COR-L47 (cell line): ENCODE measurements at regions not wholly inside any gene's neighbourhood (a gene's known extent, or its start where the extent isn't known, plus 50 kb on each side); places are given as distances from the start of the nearest gene placed in this dataset.
"Not testable (repeated sequence)": the region's sequence is repeated elsewhere in the genome, so short reads cannot be mapped to it uniquely, and the experiment has no call there.

Source experiments
- DNase-seq: peaks from one replicate; lab custom pipeline; 2025; lab: John Stamatoyannopoulos, UW

DNA sequence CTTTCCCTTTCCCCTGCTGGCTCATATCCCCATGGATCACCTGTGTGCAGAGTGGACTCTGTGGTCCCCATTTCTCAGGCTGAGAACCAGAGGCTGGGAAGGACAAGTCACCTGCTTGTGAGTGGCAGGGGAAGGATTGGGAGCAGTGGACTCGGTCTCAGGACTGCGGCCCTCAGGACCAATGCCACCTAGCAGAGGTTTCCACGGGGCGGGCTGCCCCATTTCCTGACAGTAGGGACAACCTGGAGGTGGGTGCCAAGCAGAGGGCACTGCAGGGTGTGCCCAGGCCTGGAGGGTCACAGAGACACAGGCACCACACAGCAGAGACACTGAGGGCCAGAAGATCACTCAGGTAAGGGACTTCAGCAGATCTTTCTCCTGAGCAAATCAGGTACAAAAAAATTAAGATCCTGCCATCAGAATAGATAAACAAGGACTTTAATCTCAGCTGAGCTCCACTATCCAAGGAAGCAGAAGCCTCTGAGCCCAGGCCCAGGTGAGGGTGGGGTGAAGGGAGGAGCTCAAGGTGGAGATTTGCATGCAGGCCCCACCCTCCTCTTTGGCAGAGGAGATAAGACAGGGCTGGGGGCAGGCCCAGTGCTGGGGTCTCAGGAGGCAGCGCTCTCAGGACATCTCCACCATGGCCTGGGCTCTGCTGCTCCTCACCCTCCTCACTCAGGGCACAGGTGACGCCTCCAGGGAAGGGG, 113.8 kb downstream of the GGTLC2 start:
- DNase-seq: not testable (repeated sequence)

DNA sequence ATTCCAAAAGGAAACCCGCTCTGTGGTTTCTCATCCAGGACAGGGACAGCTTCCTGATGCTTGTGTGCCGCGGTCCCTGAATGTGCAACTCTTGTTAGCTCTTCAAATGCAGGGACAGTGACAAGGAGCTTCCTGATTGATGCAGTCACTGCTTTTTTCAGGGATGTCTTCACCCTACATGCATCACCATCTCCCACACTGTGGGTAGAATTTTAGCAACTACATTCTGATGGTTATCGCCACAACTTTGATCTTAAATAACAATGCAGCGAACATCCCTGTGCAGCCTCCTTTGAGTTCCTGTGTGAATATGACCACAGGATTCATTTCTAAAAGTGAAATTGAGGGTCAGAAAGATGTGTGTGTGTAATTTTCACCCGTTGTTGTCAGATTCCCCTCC, 115.0 kb downstream of the GGTLC2 start:
- DNase-seq: no peak

DNA sequence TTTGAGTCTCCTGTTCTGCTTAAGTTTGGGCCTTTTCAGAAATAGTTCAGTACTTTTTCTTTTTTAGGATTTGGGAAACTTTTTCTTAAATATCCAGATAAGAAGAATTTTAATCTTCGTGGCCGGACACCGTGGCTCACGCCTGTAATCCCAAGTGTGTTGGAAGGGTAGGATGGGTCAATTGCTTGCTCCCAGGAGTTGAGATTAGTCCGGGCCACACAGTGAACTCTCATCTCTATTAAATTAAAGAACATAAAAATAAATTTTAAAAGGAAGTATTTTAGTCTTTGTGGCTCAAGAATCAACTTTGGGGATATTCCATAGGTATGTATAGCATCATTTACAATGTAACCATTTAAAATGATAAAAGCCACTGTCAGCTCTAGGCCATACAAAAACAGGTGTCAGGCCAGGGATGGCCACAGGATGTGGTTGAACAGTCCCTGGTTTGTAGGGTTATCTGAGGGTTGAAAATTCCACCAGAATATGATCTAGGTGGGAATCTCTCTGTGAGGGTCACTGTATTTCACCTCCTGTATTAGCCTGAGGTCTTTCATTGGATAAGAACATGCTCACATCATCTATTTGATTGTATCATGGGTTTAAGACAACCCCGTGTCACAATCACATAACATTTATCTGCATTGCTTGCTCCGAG, 115.6 kb downstream of the GGTLC2 start:
- no peak for DNase-seq

DNA sequence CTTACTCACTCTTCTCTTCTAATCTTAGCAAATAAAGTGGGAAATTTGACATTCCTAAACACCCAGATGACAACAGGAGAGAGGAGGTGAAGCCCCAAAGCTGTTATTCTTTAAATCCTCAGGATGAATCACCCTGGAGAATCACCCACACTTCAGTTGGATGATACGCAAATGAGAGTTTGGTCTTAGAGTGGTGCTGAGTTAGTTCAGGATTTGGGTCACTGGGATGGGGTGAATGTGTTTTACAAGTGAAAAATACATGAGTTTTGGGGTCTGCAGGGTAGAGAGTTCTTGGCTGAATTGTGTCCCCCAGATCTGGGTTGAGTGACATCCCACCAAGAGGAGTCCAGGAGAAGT, 117.2 kb downstream of the GGTLC2 start:
- no peak for DNase-seq

DNA sequence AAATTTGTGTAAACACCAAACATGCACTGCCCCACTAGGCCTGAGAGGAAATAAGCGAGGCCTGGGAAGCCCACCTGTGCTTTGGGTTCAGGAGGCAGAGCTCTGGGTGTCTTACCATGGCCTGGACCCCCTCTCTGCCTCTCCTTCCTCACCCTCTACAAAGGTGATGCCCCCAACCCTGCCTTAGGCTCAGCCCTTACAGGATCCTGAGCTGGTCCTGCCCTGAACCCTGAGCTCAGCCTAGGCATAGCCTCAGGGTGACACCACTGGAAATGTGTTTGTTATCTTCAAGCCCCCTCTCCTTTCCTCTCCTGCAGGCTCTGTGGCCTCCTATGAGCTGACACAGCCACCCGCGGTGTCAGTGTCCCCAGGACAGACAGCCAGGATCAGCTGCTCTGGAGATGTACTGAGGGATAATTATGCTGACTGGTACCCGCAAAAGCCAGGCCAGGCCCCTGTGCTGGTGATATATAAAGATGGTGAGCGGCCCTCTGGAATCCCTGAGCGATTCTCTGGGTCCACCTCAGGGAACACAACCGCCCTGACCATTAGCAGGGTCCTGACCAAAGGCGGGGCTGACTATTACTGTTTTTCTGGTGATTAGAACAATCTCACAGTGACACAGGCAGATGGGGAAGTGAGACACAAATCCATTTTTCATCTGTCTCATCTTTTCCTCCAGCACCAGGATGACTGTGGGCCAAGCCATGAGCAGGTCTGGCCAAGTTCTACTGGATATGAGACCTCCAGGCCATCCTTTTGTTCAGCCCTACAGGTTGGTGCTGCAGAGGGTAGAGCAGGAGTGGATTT, 117.8 kb downstream of the GGTLC2 start:
- no peak for DNase-seq

DNA sequence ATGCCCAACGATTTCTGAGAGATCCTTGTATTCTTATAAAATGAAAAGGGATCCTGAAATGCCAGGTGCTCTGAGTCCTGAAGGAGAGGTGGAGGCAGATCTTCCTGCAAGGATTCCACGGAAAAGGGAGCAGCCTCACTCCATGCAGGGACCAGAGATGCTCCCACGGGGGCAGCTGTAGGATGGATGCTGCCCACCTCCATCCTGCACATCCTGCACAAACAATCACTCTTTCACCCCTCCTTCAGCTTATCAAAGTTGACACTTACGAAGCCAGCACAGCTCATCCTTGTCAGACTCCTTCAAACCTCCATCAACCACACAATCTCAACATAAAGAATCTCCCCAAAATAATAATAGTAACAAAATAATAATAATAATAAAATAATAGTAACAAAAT, 119.1 kb downstream of the GGTLC2 start:
- no peak for DNase-seq

DNA sequence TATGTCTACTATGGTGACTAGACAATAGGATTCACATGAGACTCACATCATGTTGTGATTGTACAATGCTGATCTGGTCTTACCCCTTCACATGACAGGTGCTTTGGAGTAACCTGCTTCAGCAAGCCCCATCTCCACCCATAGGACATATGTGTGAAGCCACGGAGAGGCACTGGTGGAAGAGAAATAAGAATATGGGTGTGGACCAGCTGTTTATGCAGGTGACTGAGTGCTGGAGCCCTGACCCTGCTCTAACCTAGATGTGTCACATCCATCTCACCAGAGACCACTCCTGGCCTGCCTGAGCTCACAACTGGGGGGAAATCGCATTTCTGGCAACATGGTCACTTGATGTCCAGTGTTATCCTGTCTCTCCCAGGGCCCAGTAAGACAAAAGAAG, 119.7 kb downstream of the GGTLC2 start:
- no peak for DNase-seq

DNA sequence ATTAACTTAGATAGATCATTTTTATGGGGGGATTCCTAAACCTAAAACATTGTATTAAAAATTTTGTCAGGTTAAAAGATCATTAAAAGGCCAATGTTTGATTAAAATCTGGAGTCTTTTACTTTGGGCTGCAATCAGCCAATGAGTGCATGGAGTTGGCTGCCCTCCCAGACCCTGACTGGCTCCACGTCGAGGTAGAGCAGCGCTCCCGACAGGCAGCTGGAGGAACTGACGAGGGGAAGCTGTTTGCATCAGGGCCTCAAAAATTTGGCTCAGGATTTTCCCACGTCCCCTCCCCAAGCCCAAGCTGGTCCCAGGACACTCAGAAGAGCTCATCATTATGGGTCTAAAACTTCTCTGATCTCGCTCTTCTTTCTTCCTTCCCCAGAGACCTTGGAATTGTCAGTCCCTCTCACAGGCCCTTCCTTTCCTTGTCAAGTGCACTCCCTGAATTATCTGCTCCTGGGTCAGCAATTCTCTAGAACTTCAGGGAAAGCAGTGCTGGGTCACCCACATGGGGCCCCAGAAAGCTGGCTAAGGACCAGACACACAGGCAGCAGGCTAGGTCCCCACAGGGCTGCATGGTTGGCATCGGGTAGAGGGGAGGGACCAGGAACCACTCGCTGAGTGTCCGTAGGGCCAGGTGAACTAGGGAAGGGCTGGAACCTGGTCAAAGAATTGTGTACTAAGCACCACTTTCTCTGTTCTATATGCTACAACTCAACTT, 119.6 kb upstream of the IGLL5 start:
- no peak for DNase-seq

DNA sequence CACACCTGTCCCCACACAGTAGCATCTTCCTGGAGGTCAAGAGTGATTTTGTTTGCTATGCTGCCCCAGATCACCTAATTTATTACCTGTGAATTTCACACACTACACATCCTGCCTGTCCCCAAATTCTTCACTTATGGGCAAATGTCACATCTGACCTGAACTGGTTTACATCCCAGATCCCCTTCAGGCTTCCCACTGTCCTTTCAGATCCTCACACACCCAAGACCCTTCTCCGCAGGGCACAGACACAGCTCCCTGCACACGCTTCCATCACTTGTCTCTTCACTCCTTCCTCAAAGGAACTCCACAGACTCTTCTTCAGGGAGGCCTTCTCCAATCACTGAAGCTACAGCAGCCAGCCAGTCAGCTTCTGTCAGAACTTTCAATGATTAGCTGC, 118.7 kb upstream of the IGLL5 start:
- no peak for DNase-seq

DNA sequence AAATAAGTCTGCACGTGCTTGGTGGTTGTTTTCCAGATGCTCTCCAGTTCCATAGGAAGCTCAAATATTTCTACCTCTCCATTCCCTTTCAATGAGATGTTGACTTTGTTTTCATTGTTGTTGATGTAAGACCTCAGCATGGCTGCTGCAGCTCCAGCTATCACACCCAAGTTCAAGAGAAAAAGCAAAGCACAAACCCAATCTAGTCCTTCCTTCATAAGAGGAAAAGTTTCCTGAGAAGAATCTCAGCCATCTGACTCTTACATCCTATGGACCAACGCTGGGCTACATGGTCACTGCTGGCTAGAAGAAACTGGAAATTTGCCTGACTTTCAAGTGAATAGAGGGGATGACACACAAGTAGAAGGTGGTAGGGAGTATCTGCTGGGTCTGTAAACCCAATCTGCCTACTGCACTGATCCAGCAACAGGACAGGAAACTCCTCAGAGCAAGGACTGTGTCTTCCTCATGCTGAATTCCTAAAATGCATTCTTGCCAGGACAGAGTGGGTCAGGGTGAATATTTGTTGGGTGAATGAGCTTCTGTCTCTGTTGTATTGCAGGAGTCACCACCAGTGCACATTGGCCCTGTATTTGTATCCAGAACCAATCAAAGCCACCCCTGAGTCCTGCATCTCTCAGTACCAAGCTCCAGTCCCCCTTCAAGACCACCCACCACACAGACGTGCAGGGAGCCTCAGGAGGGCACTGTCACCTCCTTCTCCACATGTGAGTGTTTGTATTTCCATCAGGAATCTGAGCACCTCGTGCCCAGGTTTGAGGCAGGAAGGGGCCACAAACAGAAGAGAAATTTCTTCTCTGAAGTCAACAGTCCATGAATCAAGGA, 118.0 kb upstream of the IGLL5 start:
- no peak for DNase-seq

DNA sequence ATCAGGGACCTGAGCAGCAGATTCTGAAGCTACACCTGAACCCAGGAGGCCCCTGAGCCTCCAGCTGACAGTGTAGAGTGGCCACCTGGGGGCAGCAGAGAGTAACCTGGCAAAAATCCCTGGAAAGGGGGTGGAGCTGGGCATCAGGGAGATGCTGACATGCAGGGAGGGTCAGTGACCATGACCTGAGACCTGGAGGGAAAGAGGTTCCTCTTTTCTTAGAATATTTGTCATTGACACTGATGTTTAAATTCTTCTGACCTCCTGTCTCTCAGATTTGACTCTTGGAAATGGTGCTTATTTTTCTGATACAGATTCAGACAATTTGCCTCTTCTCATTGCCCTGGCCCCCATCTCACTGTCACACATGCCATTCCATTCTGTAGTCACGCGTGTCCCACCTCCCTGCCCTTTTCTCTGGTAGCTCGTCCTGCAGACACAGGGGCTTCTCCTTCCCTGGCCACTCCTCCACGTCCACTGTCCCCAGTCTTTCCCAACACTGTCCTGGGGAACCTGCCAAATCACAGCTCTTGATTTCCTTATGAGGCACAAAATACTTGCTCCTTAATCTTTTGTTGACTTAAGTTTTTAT, 117.2 kb upstream of the IGLL5 start:
- DNase-seq: peak; percentile 37

DNA sequence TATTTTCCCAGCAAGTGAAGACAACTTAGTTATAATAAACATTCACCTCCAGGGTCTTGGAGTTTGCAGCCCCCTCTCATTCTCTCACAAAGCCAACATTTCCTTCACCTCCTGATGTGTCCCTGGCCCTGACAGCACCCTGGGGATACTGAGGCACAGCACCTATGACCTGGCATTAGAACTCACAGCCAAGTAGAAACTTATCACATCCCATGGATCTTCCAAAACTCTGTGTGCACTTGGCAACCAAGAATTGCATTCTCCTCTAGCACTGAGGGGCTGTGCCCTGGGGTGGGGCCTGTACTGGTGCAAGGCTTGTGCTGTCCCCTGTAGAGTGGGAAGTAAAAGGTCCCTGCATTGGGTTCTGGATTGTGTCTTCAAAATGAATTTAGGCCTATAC, 116.7 kb upstream of the IGLL5 start:
- DNase-seq: no peak

DNA sequence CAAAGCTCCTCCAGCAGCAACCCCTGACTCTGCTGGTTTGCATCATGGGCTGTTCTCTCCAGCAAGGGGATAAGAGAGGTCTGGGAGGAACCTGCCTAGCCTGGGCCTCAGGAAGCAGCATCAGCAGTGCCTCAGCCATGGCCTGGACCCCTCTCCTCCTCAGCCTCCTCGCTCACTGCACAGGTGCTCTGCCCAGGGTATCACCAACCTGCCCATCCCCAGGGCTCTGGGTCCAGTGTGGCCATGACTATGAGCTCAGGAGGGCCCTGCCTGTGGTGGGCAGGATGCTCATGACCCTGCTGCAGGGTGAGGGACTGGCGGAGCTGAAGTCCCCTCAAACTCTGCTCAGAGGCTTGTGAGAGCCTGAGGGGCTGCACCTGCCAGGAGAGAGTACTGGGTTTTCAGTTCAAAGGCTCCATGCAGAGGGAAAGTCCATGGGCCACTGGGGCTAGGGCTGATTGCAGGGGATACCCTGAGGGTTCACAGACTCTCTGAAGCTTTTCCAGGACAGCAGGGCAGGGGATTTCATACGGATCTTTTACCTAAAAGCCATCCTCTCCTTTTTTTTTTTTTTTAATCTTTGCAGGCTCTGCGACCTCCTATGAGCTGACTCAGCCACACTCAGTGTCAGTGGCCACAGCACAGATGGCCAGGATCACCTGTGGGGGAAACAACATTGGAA, 115.8 kb upstream of the IGLL5 start:
- no peak for DNase-seq

DNA sequence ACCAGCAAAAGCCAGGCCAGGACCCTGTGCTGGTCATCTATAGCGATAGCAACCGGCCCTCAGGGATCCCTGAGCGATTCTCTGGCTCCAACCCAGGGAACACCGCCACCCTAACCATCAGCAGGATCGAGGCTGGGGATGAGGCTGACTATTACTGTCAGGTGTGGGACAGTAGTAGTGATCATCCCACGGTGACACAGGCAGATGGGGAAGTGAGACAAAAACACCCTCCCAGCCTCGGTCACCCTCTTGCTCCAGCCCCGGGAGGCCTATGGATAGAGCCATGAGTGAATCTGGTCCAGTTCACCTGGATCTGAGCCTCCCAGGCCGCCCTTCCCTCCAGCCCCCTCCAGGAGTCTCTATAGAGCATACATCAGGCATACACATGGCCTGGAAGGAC, 115.2 kb upstream of the IGLL5 start:
- no peak for DNase-seq

DNA sequence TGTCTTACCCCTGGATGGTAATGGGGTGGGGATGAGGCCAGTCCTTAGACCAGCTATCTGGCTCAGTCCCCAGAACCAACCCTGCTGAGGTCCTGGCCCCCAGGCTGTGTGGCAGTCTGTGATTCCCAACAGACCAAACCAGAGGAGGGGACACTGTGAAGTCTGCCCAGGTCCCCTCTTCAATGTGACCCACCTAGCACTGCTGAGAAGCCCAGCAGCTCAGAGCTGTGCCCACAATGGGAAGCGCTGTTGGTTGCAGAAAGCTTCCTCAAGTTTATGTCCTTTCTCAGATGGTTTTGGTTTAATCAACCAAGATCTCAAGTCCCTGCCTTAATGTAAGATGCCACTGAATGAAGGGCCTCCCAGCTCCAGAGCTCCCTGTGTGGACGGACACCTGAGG, 114.7 kb upstream of the IGLL5 start:
- DNase-seq: no peak

DNA sequence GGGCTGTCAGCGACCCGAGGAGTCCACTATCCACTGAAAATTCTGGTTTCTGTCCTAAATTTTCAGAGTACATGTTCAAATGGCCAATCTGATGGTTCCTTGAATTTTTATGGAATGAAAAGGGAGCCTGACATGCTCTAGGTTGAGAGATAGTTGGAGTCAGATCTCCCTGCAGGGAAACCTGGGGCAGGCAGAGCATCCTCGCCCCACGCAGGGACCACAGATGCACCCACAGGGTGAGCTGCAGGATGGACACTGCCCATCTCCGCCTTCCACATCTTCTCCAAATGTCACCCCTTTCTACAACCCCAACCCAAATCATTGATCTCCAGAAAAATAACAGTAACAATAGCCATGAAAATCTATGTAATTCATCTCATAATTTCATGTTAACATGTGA, 114.2 kb upstream of the IGLL5 start:
- DNase-seq: no peak

DNA sequence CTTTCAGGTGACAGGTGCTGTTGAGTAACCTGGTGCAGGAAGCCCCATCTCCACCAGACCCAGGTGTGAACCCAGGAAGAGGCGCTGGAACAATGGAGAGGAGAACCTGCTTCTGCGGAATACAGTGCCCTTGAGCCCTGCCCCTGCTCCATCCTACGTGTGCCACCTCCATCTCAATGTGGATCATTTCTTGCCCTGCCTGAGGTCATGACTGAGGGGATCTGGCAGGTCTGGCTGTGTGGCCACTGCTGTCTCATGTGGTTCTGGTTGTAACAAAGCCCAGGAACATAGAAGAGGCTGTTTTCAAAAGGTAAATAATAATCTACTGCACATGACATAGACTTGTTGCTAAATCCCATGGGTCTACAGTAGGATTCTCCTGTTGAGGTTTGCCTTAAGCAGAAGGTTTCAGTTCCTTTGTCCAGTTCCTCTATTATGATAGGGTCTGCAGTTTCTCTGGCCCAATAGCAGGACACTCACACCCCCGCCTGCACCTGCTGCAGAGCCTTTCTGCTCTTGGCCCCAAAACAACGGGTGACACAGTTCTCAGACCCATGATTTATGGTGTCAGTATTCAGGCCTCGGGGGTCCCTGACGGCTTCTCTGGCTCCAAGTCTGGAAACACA, 113.5 kb upstream of the IGLL5 start:
- DNase-seq: no peak

DNA sequence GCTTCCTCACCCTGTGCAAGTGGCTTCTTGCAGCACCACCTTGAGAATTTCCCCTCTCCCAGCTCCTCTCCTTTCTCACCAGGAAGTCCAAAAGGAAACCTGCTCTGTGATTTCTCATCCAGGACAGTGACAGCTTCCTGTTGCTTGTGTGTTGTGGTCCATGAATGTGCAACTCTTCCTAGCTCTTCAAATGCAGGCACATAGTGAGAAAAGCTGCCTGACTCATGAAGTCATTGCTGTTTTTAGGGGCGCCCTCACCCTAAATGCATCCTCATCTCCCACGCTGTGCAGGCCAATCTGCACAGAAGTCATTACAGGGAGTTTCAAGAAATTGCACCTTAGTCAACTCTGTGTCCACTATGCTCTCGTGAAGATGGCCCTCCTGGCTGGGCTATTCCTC, 112.9 kb upstream of the IGLL5 start:
- not testable (repeated sequence) for DNase-seq

DNA sequence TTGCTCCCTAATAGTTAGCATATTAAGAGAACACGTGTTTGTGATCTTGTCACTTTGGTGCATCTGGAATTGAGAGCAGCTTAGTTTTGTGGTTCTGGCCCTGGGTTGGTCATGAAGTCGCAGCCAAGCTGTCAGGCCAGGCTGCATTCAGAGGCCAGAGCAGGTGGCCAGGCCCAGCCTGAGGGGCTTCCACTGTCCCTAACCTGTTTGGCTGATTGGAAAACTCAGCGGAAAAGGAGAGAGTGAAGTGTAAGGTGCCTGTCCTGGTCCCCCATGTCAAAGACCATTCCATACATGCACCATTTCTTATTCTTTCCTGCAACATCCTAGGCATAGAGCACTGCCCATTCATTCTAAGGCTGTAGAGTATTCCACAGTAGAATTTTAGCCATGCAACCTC, 111.5 kb upstream of the IGLL5 start:
- DNase-seq: no peak

DNA sequence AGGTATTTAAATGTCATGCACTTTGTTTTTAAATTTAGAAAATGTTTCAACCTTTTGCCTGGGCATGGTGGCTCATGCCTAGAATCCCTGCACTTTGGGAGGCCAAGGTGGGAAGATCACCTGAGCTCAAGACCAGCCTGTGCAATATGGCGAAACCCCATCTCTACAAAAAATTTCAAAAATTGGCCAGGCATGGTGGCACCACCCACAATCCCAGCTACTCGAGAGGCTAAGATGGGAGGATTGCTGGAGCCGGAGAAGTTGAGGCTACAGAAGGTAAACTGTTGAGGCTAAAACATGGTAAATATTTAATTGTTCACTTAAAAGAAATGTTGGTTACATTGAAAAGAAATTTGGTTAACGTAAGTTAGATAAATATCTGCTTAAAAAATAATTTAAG, 108.4 kb upstream of the IGLL5 start:
- no peak for DNase-seq
